Dermis microvascular lymphatic vessel endothelial cell (primary cell): ENCODE measurements at regions not wholly inside any gene's neighbourhood (a gene's known extent, or its start where the extent isn't known, plus 50 kb on each side); places are given as distances from the start of the nearest gene placed in this dataset.
A peak's percentile ranks its signal among the peaks of the same experiment; 100 is the strongest.
"Not testable (repeated sequence)": the region's sequence is repeated elsewhere in the genome, so short reads cannot be mapped to it uniquely, and the experiment has no call there.

Experiments used
- DNase-seq, 2 donors: peaks; one replicate each; pipeline versions ENCODE4 v3.0.0 to v3.0.0-alpha.2; 2010; ENCODE audit warnings: low read depth in 2 of 2

- DNase-seq, result no peak
These were observed 916.2 kb upstream of the B3GALT2 start for GRCh38 chr1:194102607-194103006.

GRCh38 chr1:194084755-194085154 is 898.3 kb upstream of the B3GALT2 start:
- DNase-seq, result no peak

- peak in 1 of 2 donors; percentile 13 for DNase-seq
These were observed 895.0 kb upstream of the B3GALT2 start for GRCh38 chr1:194081444-194081843.

GRCh38 chr1:194080826-194081225 is 894.4 kb upstream of the B3GALT2 start:
- DNase-seq, result no peak

GRCh38 chr1:194078765-194079164 is 892.4 kb upstream of the B3GALT2 start:
- DNase-seq, result no peak

GRCh38 chr1:194076646-194077045 is 890.2 kb upstream of the B3GALT2 start:
- peak in 1 of 2 donors; percentile 29 for DNase-seq

- DNase-seq, result no peak
These were observed 887.4 kb upstream of the B3GALT2 start for GRCh38 chr1:194073833-194074232.

- peak in 1 of 2 donors; percentile 4 for DNase-seq
These were observed 884.8 kb upstream of the B3GALT2 start for GRCh38 chr1:194071205-194071604.

- no peak for DNase-seq
These were observed 883.4 kb upstream of the B3GALT2 start for GRCh38 chr1:194069831-194070218.

GRCh38 chr1:194069168-194069830 is 882.9 kb upstream of the B3GALT2 start:
- no peak for DNase-seq

GRCh38 chr1:194068446-194069167 is 882.2 kb upstream of the B3GALT2 start:
- DNase-seq, result no peak

- DNase-seq, result no peak
These were observed 881.4 kb upstream of the B3GALT2 start for GRCh38 chr1:194067772-194068171.

- DNase-seq, result peak; percentile 20 to 79
These were observed 876.5 kb upstream of the B3GALT2 start for GRCh38 chr1:194062962-194063361.

- peak in 1 of 2 donors; percentile 60 for DNase-seq
These were observed 876.1 kb upstream of the B3GALT2 start for GRCh38 chr1:194062526-194062925.

GRCh38 chr1:194060481-194060880 is 874.1 kb upstream of the B3GALT2 start:
- DNase-seq, result no peak

- DNase-seq, result not testable (repeated sequence)
These were observed 871.9 kb upstream of the B3GALT2 start for GRCh38 chr1:194058268-194058667.

GRCh38 chr1:194056169-194056568 is 869.8 kb upstream of the B3GALT2 start:
- no peak for DNase-seq

GRCh38 chr1:194055536-194055935 is 869.1 kb upstream of the B3GALT2 start:
- DNase-seq, result no peak

- DNase-seq, result no peak
These were observed 866.3 kb upstream of the B3GALT2 start for GRCh38 chr1:194052514-194053338.

- no peak for DNase-seq
These were observed 861.5 kb upstream of the B3GALT2 start for GRCh38 chr1:194047921-194048320.

GRCh38 chr1:194047206-194047605 is 860.8 kb upstream of the B3GALT2 start:
- DNase-seq, result no peak

GRCh38 chr1:194045416-194045815 is 859.0 kb upstream of the B3GALT2 start:
- peak in 1 of 2 donors; percentile 37 for DNase-seq
